Sigmoid colon (tissue), 6 donors: ENCODE measurements at regions not wholly inside any gene's neighbourhood (a gene's known extent, or its start where the extent isn't known, plus 50 kb on each side); places are given as distances from the start of the nearest gene placed in this dataset.

Source experiments
- DNase-seq: peaks from one replicate; pipeline ENCODE4 v3.0.0-alpha.2; 2019
- H3K27ac ChIP-seq, 4 donors: fragments of 200-600 bp; sonication (generic); one replicate each; pipeline ENCODE4 v1.5.1; 2016 to 2019; ENCODE audit warnings: mild to moderate bottlenecking in 1 of 4
- H3K27me3 ChIP-seq, 3 donors: fragments of 200-600 bp; sonication (generic); one replicate each; pipeline ENCODE4 v1.5.1; 2019; ENCODE audit warnings: mild to moderate bottlenecking in 1 of 3
- H3K36me3 ChIP-seq, 4 donors: fragments of 200-600 bp; sonication (generic); one replicate each; pipeline ENCODE4 v1.5.1; 2016 to 2019
- H3K4me1 ChIP-seq, 4 donors: fragments of 200-600 bp; sonication (generic); one replicate each; pipeline ENCODE4 v1.5.1; 2017 to 2019
- H3K4me3 ChIP-seq, 4 donors: fragments of 200-600 bp; sonication (generic); one replicate each; pipeline ENCODE4 v1.5.1; 2017 to 2019; ENCODE audit warnings: mild to moderate bottlenecking in 2 of 4, moderate library complexity in 1 of 4
- H3K9me3 ChIP-seq, 4 donors: fragments of 200-600 bp in 3 of 4; sonication (generic) in 3 of 4; one replicate each; pipeline versions ENCODE4 v1.5.1 to v1.6.1; 2013 to 2019
- CTCF ChIP-seq, 4 experiments: fragments of 450-650 bp in 3 of 4; fragments of 200-600 bp in 1 of 4; IDR thresholded peaks; one replicate each; pipeline ENCODE4 v1.5.1; 2016 to 2019; ENCODE audit warnings: antibody characterized with exemption in 4 of 4, mild to moderate bottlenecking in 3 of 4, moderate library complexity in 2 of 4
- EP300 ChIP-seq, 4 donors: sonication (generic); formaldehyde crosslinking; IDR thresholded peaks; one replicate each; pipeline ENCODE4 v1.6.1; 2017; ENCODE audit warnings: antibody characterized with exemption in 4 of 4
- POLR2A ChIP-seq, 2 donors: fragments of 450-650 bp; IDR thresholded peaks; one replicate each; pipeline ENCODE4 v1.6.1; 2016; ENCODE audit warnings: antibody characterized with exemption in 2 of 2, mild to moderate bottlenecking in 2 of 2, moderate library complexity in 2 of 2
- POLR2AphosphoS5 ChIP-seq, 4 donors: sonication (generic); formaldehyde crosslinking; IDR thresholded peaks; one replicate each; pipeline ENCODE4 v1.6.1; 2017; ENCODE audit warnings: antibody characterized with exemption in 4 of 4
- WGBS, 2 donors: extraction: QIAGEN DNeasy Blood & Tissue Kit; methylation state at CpG; one replicate each; pipeline ENCODE4 v1.1.7; 2013; 5-methylcytosine and 5-hydroxymethylcytosine counted together
- intact Hi-C: fragments of 100-400 bp; cut with DNase I; formaldehyde crosslinking; loops from one replicate; pipeline ENCODE4 v1.15.1; 2023
- donor health status: healthy with polysubstance abuse.
- donor health status: healthy.

- H3K27me3 ChIP-seq = no peaks in the 10 kb centered on the region
- intact Hi-C loops = no loop called here
- no peaks in the 10 kb centered on the region for H3K9me3 ChIP-seq
- peaks cover 0 to 7% (median 0%) of the 10 kb centered on the region in 4 donors for H3K4me1 ChIP-seq
- H3K4me3 ChIP-seq = no peak overlapping the region
- no peak overlapping the region for H3K27ac ChIP-seq
- DNase-seq = no peak
- no peak for TF ChIP-seq EP300 (IDR thresholded peaks at IDR 0.05)
- TF ChIP-seq CTCF (IDR thresholded peaks at IDR 0.05) = no peak
- no peak for TF ChIP-seq POLR2A (IDR thresholded peaks at IDR 0.05)
- TF ChIP-seq POLR2AphosphoS5 (IDR thresholded peaks at IDR 0.05) = no peak
- H3K36me3 ChIP-seq = no peaks in the 10 kb centered on the region
- WGBS, 2 donors = 84 to 88% methylated on average over 10 of the region's 10 CpGs
These were observed 493.6 kb downstream of the GADD45G start for GRCh38 chr9:90098408-90098807.

- Histone ChIP-seq H3K4me1 (peaks cover 0 to 7% (median 0%) of the 10 kb centered on the region in 4 donors), H3K9me3 (no peaks in the 10 kb centered on the region), H3K27ac (no peak overlapping the region), H3K4me3 (no peak overlapping the region), H3K36me3 (no peaks in the 10 kb centered on the region), H3K27me3 (no peaks in the 10 kb centered on the region)
- peak in 3 of 4 experiments; percentile 44 to 60 (median 54) for TF ChIP-seq CTCF (IDR thresholded peaks at IDR 0.05)
- no peak for TF ChIP-seq POLR2A (IDR thresholded peaks at IDR 0.05)
- 66 to 68% methylated on average over 9 of the region's 9 CpGs for WGBS, 2 donors
- intact Hi-C loops = no loop called here
- DNase-seq = no peak
These were observed 494.6 kb downstream of the GADD45G start for GRCh38 chr9:90099262-90099963.

- TF ChIP-seq CTCF (IDR thresholded peaks at IDR 0.05) (no peak), POLR2A (IDR thresholded peaks at IDR 0.05) (no peak), EP300 (IDR thresholded peaks at IDR 0.05) (no peak), POLR2AphosphoS5 (IDR thresholded peaks at IDR 0.05) (no peak)
- H3K36me3 ChIP-seq = no peaks in the 10 kb centered on the region
- peaks cover 0 to 7% (median 0%) of the 10 kb centered on the region in 4 donors for H3K4me1 ChIP-seq
- H3K4me3 ChIP-seq = no peak overlapping the region
- no peaks in the 10 kb centered on the region for H3K27me3 ChIP-seq
- intact Hi-C loops = loop anchor here (5.0 to 10.0 kb wide), 2 partner anchors 98 to 205 kb away; no protein-coding TSS in a partner anchor
- WGBS, 2 donors = 69 to 82% methylated on average over 3 of the region's 3 CpGs
- H3K27ac ChIP-seq = no peak overlapping the region
- DNase-seq = no peak
- H3K9me3 ChIP-seq = no peaks in the 10 kb centered on the region
These were observed 495.2 kb downstream of the GADD45G start for GRCh38 chr9:90100014-90100413.

GRCh38 chr9:90102292-90102901, 497.6 kb downstream of the GADD45G start:
- Histone ChIP-seq H3K4me1 (peaks cover 0 to 22% (median 10%) of the 10 kb centered on the region in 4 donors), H3K36me3 (no peaks in the 10 kb centered on the region), H3K27ac (no peak overlapping the region), H3K9me3 (no peaks in the 10 kb centered on the region), H3K27me3 (no peaks in the 10 kb centered on the region), H3K4me3 (no peak overlapping the region)
- peak; percentile 94 for DNase-seq
- intact Hi-C loops = loop anchor here (1.0 to 10.0 kb wide), 4 partner anchors 100 to 504 kb away; no protein-coding TSS in a partner anchor
- WGBS, 2 donors = 2 to 13% methylated on average over 6 of the region's 6 CpGs
- TF ChIP-seq POLR2AphosphoS5 (IDR thresholded peaks at IDR 0.05) = peak in 3 of 4 donors; percentile 28 to 43 (median 36)
- TF ChIP-seq POLR2A (IDR thresholded peaks at IDR 0.05) = no peak
- TF ChIP-seq EP300 (IDR thresholded peaks at IDR 0.05) = no peak
- TF ChIP-seq CTCF (IDR thresholded peaks at IDR 0.05) = peak; percentile 72 to 93 (median 88)
